ENCODE measurements at regions not wholly inside any gene's neighbourhood (a gene's known extent, or its start where the extent isn't known, plus 50 kb on each side); places are given as distances from the start of the nearest gene placed in this dataset.
"Not testable (repeated sequence)": the region's sequence is repeated elsewhere in the genome, so short reads cannot be mapped to it uniquely, and the experiment has no call there.

GRCh38 chr20:50329981-50330503 is 139.4 kb downstream of the CEBPB start:
- no peak for DNase-seq (ENCODE audit: low spot score)

GRCh38 chr20:50330504-50331313 is 140.1 kb downstream of the CEBPB start:
- no peak for DNase-seq (ENCODE audit: low spot score)

- DNase-seq (ENCODE audit: low spot score) = no peak
Measured at GRCh38 chr20:50331469-50332363, 141.1 kb downstream of the CEBPB start.

- DNase-seq (ENCODE audit: low spot score) = no peak
Measured at GRCh38 chr20:50332491-50332980, 141.9 kb downstream of the CEBPB start.

- DNase-seq (ENCODE audit: low spot score) = no peak
Measured at GRCh38 chr20:50333131-50333670, 142.6 kb downstream of the CEBPB start.

GRCh38 chr20:50333812-50334211 is 143.2 kb downstream of the CEBPB start:
- no peak for DNase-seq (ENCODE audit: low spot score)

GRCh38 chr20:50334512-50334911 is 143.9 kb downstream of the CEBPB start:
- DNase-seq (ENCODE audit: low spot score) = not testable (repeated sequence)

- no peak for DNase-seq (ENCODE audit: low spot score)
Measured at GRCh38 chr20:50335105-50335504, 144.5 kb downstream of the CEBPB start.

GRCh38 chr20:50335866-50336265 is 145.2 kb downstream of the CEBPB start:
- no peak for DNase-seq (ENCODE audit: low spot score)

GRCh38 chr20:50336661-50337060 is 146.0 kb downstream of the CEBPB start:
- DNase-seq (ENCODE audit: low spot score) = no peak

GRCh38 chr20:50337521-50338466 is 147.2 kb downstream of the CEBPB start:
- DNase-seq (ENCODE audit: low spot score) = no peak

- DNase-seq (ENCODE audit: low spot score) = peak; percentile 27
Measured at GRCh38 chr20:50338479-50339391, 148.1 kb downstream of the CEBPB start.

- no peak for DNase-seq (ENCODE audit: low spot score)
Measured at GRCh38 chr20:50339466-50339901, 148.9 kb downstream of the CEBPB start.

- no peak for DNase-seq (ENCODE audit: low spot score)
Measured at GRCh38 chr20:50340541-50340940, 149.9 kb downstream of the CEBPB start.

GRCh38 chr20:50341050-50341449 is 150.4 kb downstream of the CEBPB start:
- DNase-seq (ENCODE audit: low spot score) = no peak

GRCh38 chr20:50341880-50342637 is 151.4 kb downstream of the CEBPB start:
- no peak for DNase-seq (ENCODE audit: low spot score)

- DNase-seq (ENCODE audit: low spot score) = no peak
Measured at GRCh38 chr20:50342638-50343102, 152.0 kb downstream of the CEBPB start.

GRCh38 chr20:50343125-50343489 is 152.5 kb downstream of the CEBPB start:
- no peak for DNase-seq (ENCODE audit: low spot score)

GRCh38 chr20:50343490-50344179 is 153.0 kb downstream of the CEBPB start:
- DNase-seq (ENCODE audit: low spot score) = no peak

All from CD4-positive, alpha-beta T cell treated with Interleukin-2 at 100 ng/mL for 4 hours (primary cell).